ENCODE measurements at regions not wholly inside any gene's neighbourhood (a gene's known extent, or its start where the extent isn't known, plus 50 kb on each side); places are given as distances from the start of the nearest gene placed in this dataset.

- FAIRE-seq (no peak), DNase-seq (ENCODE audit: low read depth in 1 of 2, low spot score in 2 of 2) (no peak)
- Histone ChIP-seq H3K9ac (replicated peaks in 1 of 4; ENCODE audit: extremely low read depth in 1 of 4, low read depth in 3 of 4, low read length in 3 of 4) (no peak overlapping the region), H2BK15ac (ENCODE audit: low read length) (no peak overlapping the region), H3K23me2 (ENCODE audit: low read depth, low read length) (no peaks in the 10 kb centered on the region), H3K4me2 (ENCODE audit: insufficient read depth in 1 of 2, low read depth in 2 of 2, low read length in 2 of 2) (no peak overlapping the region), H3K27ac (ENCODE audit: low read depth, low read length) (no peak overlapping the region), H2AFZ (ENCODE audit: low read length) (no peak overlapping the region), H2BK120ac (replicated peaks; ENCODE audit: low read depth, low read length) (no peak overlapping the region), H3K18ac (ENCODE audit: extremely low read depth, low read length) (no peak overlapping the region), H3K23ac (ENCODE audit: insufficient read length) (no peak overlapping the region), H3K79me1 (ENCODE audit: low read depth, low read length) (no peaks in the 10 kb centered on the region), H3K14ac (ENCODE audit: insufficient read length) (no peak overlapping the region), H4K20me1 (replicated peaks in 1 of 2; ENCODE audit: control insufficient read depth in 1 of 2, insufficient read depth in 2 of 2, low read length in 2 of 2) (no peaks in the 10 kb centered on the region), H4K8ac (ENCODE audit: extremely low read depth, insufficient read depth, low read length) (no peak overlapping the region), H2BK20ac (ENCODE audit: low read length) (no peak overlapping the region), H2BK12ac (ENCODE audit: low read depth, low read length) (no peak overlapping the region), H2AK5ac (ENCODE audit: low read depth, low read length) (no peak overlapping the region), H3K4ac (replicated peaks; ENCODE audit: insufficient read length, low read depth, low read length) (no peak overlapping the region), H4K91ac (replicated peaks; ENCODE audit: insufficient read length, low read length) (no peak overlapping the region), H4K5ac (ENCODE audit: insufficient read length, low read depth, low read length) (no peak overlapping the region), H2BK5ac (ENCODE audit: low read depth, low read length) (no peak overlapping the region), H3K27me3 (replicated peaks in 1 of 4; ENCODE audit: control insufficient read depth in 3 of 4, extremely low read depth in 1 of 4, insufficient read depth in 3 of 4, low read length in 3 of 4) (no peaks in the 10 kb centered on the region), H3K4me1 (replicated peaks in 1 of 4; ENCODE audit: control insufficient read depth in 3 of 4, insufficient read depth in 4 of 4, low read length in 3 of 4) (no peaks in the 10 kb centered on the region; a peak in 1 of 7 replicates), H3K36me3 (ENCODE audit: control insufficient read depth in 2 of 4, insufficient read depth in 4 of 4, low read length in 3 of 4) (no peaks in the 10 kb centered on the region), H3K56ac (replicated peaks; ENCODE audit: insufficient read length, low read depth, low read length) (no peak overlapping the region), H3K9me3 (ENCODE audit: insufficient read depth in 2 of 2, low read depth in 1 of 2, low read length in 1 of 2) (no peaks in the 10 kb centered on the region), H3K79me2 (ENCODE audit: control insufficient read depth in 1 of 2, insufficient read depth in 2 of 2, low read length in 2 of 2) (no peaks in the 10 kb centered on the region), H3K4me3 (ENCODE audit: extremely low read depth in 1 of 4, insufficient read depth in 2 of 4, low read depth in 3 of 4, low read length in 4 of 4) (no peak overlapping the region)
- 75% methylated on average over 1 of the region's 1 CpG; no CpG with 5 or more reads in 1 of the 2 experiments for WGBS, 2 experiments (ENCODE audit: extremely low coverage in 1 of 2, insufficient coverage in 1 of 2, insufficient read length in 1 of 2, insufficient replicate concordance in 2 of 2, low coverage in 1 of 2, low lambda C conversion rate in 2 of 2, missing lambda C conversion rate in 1 of 2)
- POLR2A ChIA-PET (ENCODE audit: partially characterized antibody): interaction anchor here (0.6 kb wide), 1 partner anchor 148 kb away, joined by 3 read pairs; no protein-coding TSS in a partner anchor
- CTCF ChIA-PET (ENCODE audit: partially characterized antibody): no interaction called here
- TF ChIP-seq POU5F1 (IDR thresholded peaks at IDR 0.05; ENCODE audit: low read depth, low read length): no peak
- no peak for TF ChIP-seq PHF8 (conservative IDR thresholded peaks at IDR 0.05; ENCODE audit: low read depth, low read length)
- TF ChIP-seq JUN (IDR thresholded peaks at IDR 0.05; ENCODE audit: low read depth, low read length): no peak
- no peak for TF ChIP-seq POLR2A (IDR thresholded peaks at IDR 0.05; ENCODE audit: control extremely low read depth in 1 of 2, low read depth in 2 of 2, low read length in 2 of 2)
- TF ChIP-seq CBX8 (IDR thresholded peaks at IDR 0.05; ENCODE audit: borderline replicate concordance, low read depth, low read length): no peak
- TF ChIP-seq FOSL1 (IDR thresholded peaks at IDR 0.05; ENCODE audit: insufficient read depth, low read depth, low read length): no peak
- no peak for TF ChIP-seq KDM5A (IDR thresholded peaks at IDR 0.05; ENCODE audit: low read length)
- TF ChIP-seq SIX5 (IDR thresholded peaks at IDR 0.05; ENCODE audit: low read depth, low read length): no peak
- TF ChIP-seq TAF1 (IDR thresholded peaks at IDR 0.05; ENCODE audit: low read depth, low read length): no peak
- TF ChIP-seq ASH2L (IDR thresholded peaks at IDR 0.05; ENCODE audit: low read length): no peak
- no peak for TF ChIP-seq BRCA1 (IDR thresholded peaks at IDR 0.05; ENCODE audit: low read depth, low read length)
- no peak for TF ChIP-seq TCF12 (IDR thresholded peaks at IDR 0.05; ENCODE audit: low read depth, low read length)
- no peak for TF ChIP-seq SP4 (IDR thresholded peaks at IDR 0.05; ENCODE audit: low read length)
- TF ChIP-seq SIN3A (conservative IDR thresholded peaks at IDR 0.05 in 1 of 2, IDR thresholded peaks at IDR 0.05 in 1 of 2; ENCODE audit: low read depth in 1 of 2, low read length in 2 of 2): no peak
- no peak for TF ChIP-seq TEAD4 (IDR thresholded peaks at IDR 0.05; ENCODE audit: low read depth, low read length)
These were observed 71.0 kb upstream of the THRB start for GRCh38 chr3:24565656-24566055.

Data from H1 (cell line).